ENCODE measurements at regions not wholly inside any gene's neighbourhood (a gene's known extent, or its start where the extent isn't known, plus 50 kb on each side); places are given as distances from the start of the nearest gene placed in this dataset.
"Not testable (repeated sequence)": the region's sequence is repeated elsewhere in the genome, so short reads cannot be mapped to it uniquely, and the experiment has no call there.

GRCh38 chr10:36534471-36535002, 590.9 kb upstream of the ANKRD30A start:
- Histone ChIP-seq H3K27me3 (ENCODE audit: control insufficient read depth, insufficient read depth, low read length) (no peaks in the 10 kb centered on the region), H3K9me3 (ENCODE audit: control insufficient read depth, low read length) (no peaks in the 10 kb centered on the region), H3K79me2 (no peaks in the 10 kb centered on the region), H3K4me1 (no peaks in the 10 kb centered on the region), H3K27ac (no peak overlapping the region), H3K4me3 (ENCODE audit: low read depth, low read length) (no peak overlapping the region), H3K36me3 (ENCODE audit: control insufficient read depth, insufficient read depth, low read length) (no peaks in the 10 kb centered on the region), H3K4me2 (ENCODE audit: low read length) (no peak overlapping the region), H3K9ac (no peak overlapping the region), H2AFZ (no peak overlapping the region)
- TF ChIP-seq CTCF (IDR thresholded peaks at IDR 0.05): no peak

GRCh38 chr10:36533861-36534260, 591.5 kb upstream of the ANKRD30A start:
- no peak for TF ChIP-seq CTCF (IDR thresholded peaks at IDR 0.05)
- Histone ChIP-seq H3K27me3 (ENCODE audit: control insufficient read depth, insufficient read depth, low read length) (no peaks in the 10 kb centered on the region), H3K79me2 (no peaks in the 10 kb centered on the region), H3K27ac (no peak overlapping the region), H3K9ac (no peak overlapping the region), H3K4me2 (ENCODE audit: low read length) (no peak overlapping the region), H3K4me1 (no peaks in the 10 kb centered on the region), H3K36me3 (ENCODE audit: control insufficient read depth, insufficient read depth, low read length) (no peaks in the 10 kb centered on the region), H3K4me3 (ENCODE audit: low read depth, low read length) (no peak overlapping the region), H2AFZ (no peak overlapping the region), H3K9me3 (ENCODE audit: control insufficient read depth, low read length) (no peaks in the 10 kb centered on the region)

- no peak overlapping the region for H3K27ac ChIP-seq
- H3K27me3 ChIP-seq (ENCODE audit: control insufficient read depth, insufficient read depth, low read length): no peaks in the 10 kb centered on the region
- no peak for TF ChIP-seq CTCF (IDR thresholded peaks at IDR 0.05)
- no peak overlapping the region for H3K4me3 ChIP-seq (ENCODE audit: low read depth, low read length)
- H3K4me2 ChIP-seq (ENCODE audit: low read length): no peak overlapping the region
- H3K36me3 ChIP-seq (ENCODE audit: control insufficient read depth, insufficient read depth, low read length): no peaks in the 10 kb centered on the region
- no peaks in the 10 kb centered on the region for H3K79me2 ChIP-seq
- no peak overlapping the region for H3K9ac ChIP-seq
- no peaks in the 10 kb centered on the region for H3K9me3 ChIP-seq (ENCODE audit: control insufficient read depth, low read length)
- H2AFZ ChIP-seq: no peak overlapping the region
- no peaks in the 10 kb centered on the region for H3K4me1 ChIP-seq
Measured at GRCh38 chr10:36533316-36533715, 592.1 kb upstream of the ANKRD30A start.

- no peaks in the 10 kb centered on the region for H3K79me2 ChIP-seq
- no peak overlapping the region for H3K4me2 ChIP-seq (ENCODE audit: low read length)
- H3K36me3 ChIP-seq (ENCODE audit: control insufficient read depth, insufficient read depth, low read length): no peaks in the 10 kb centered on the region
- no peak overlapping the region for H3K4me3 ChIP-seq (ENCODE audit: low read depth, low read length)
- H3K27me3 ChIP-seq (ENCODE audit: control insufficient read depth, insufficient read depth, low read length): no peaks in the 10 kb centered on the region
- H3K4me1 ChIP-seq: no peaks in the 10 kb centered on the region
- H3K9ac ChIP-seq: no peak overlapping the region
- no peaks in the 10 kb centered on the region for H3K9me3 ChIP-seq (ENCODE audit: control insufficient read depth, low read length)
- TF ChIP-seq CTCF (IDR thresholded peaks at IDR 0.05): no peak
- H2AFZ ChIP-seq: no peak overlapping the region
- H3K27ac ChIP-seq: no peak overlapping the region
Measured at GRCh38 chr10:36531621-36532020, 593.8 kb upstream of the ANKRD30A start.

GRCh38 chr10:36526033-36526432, 599.4 kb upstream of the ANKRD30A start:
- Histone ChIP-seq H2AFZ (no peak overlapping the region), H3K9me3 (ENCODE audit: control insufficient read depth, low read length) (no peaks in the 10 kb centered on the region), H3K79me2 (no peaks in the 10 kb centered on the region), H3K27ac (no peak overlapping the region), H3K4me3 (ENCODE audit: low read depth, low read length) (no peak overlapping the region), H3K4me1 (no peaks in the 10 kb centered on the region), H3K27me3 (ENCODE audit: control insufficient read depth, insufficient read depth, low read length) (no peaks in the 10 kb centered on the region), H3K36me3 (ENCODE audit: control insufficient read depth, insufficient read depth, low read length) (no peaks in the 10 kb centered on the region), H3K9ac (no peak overlapping the region), H3K4me2 (ENCODE audit: low read length) (no peak overlapping the region)
- TF ChIP-seq CTCF (IDR thresholded peaks at IDR 0.05): no peak

GRCh38 chr10:36524126-36524525, 601.3 kb upstream of the ANKRD30A start:
- H3K27ac ChIP-seq; H3K4me1 ChIP-seq; H3K4me3 ChIP-seq (ENCODE audit: low read depth, low read length); H3K27me3 ChIP-seq (ENCODE audit: control insufficient read depth, insufficient read depth, low read length); H3K36me3 ChIP-seq (ENCODE audit: control insufficient read depth, insufficient read depth, low read length); H3K9ac ChIP-seq; H2AFZ ChIP-seq; H3K4me2 ChIP-seq (ENCODE audit: low read length); H3K9me3 ChIP-seq (ENCODE audit: control insufficient read depth, low read length); H3K79me2 ChIP-seq: not testable (repeated sequence)

Measured in parathyroid adenoma (tissue), 2 donors.